Ishikawa (cell line): ENCODE measurements at regions not wholly inside any gene's neighbourhood (a gene's known extent, or its start where the extent isn't known, plus 50 kb on each side); places are given as distances from the start of the nearest gene placed in this dataset.

Experiments
- CEBPB ChIP-seq: IDR thresholded peaks from 2 replicates; pipeline ENCODE4 v1.6.1; 2012
- CREB1 ChIP-seq: IDR thresholded peaks from 2 replicates; pipeline ENCODE4 v1.6.1; 2012; ENCODE audit warnings: low read depth
- EP300 ChIP-seq: IDR thresholded peaks from 2 replicates; pipeline ENCODE4 v1.6.1; 2012; ENCODE audit warnings: borderline replicate concordance
- FOXM1 ChIP-seq: IDR thresholded peaks from 2 replicates; pipeline ENCODE4 v1.6.1; 2012; ENCODE audit warnings: low read depth, borderline replicate concordance
- MAX ChIP-seq: IDR thresholded peaks from 2 replicates; pipeline ENCODE4 v1.6.1; 2012
- RAD21 ChIP-seq: IDR thresholded peaks from 2 replicates; pipeline ENCODE4 v1.6.1; 2012; ENCODE audit warnings: low read depth
- REST ChIP-seq: IDR thresholded peaks from 2 replicates; pipeline ENCODE4 v1.6.1; 2012; ENCODE audit warnings: low read depth, mild to moderate bottlenecking
- TAF1 ChIP-seq: IDR thresholded peaks from 2 replicates; pipeline ENCODE4 v1.6.1; 2012; ENCODE audit warnings: low read depth, mild to moderate bottlenecking
- YY1 ChIP-seq: IDR thresholded peaks from 2 replicates; pipeline ENCODE4 v1.6.1; 2012; ENCODE audit warnings: low read depth
- ZBTB7A ChIP-seq: IDR thresholded peaks from 2 replicates; pipeline ENCODE4 v1.6.1; 2012; ENCODE audit warnings: low read depth

GRCh38 chrX:99752776-99753175 is 657.3 kb downstream of the PCDH19 start:
- TF ChIP-seq CREB1 (no peak), TAF1 (no peak), MAX (no peak), EP300 (no peak), REST (no peak), RAD21 (no peak), CEBPB (no peak), YY1 (no peak), FOXM1 (no peak), ZBTB7A (no peak)
